HG03342 (cell line): ENCODE measurements at regions not wholly inside any gene's neighbourhood (a gene's known extent, or its start where the extent isn't known, plus 50 kb on each side); places are given as distances from the start of the nearest gene placed in this dataset.
A peak's percentile ranks its signal among the peaks of the same experiment; 100 is the strongest.

Experiments used
- ATAC-seq: cut with Tn5 transposase; IDR thresholded peaks from one replicate; pipeline ENCODE4 v1.9.1; 2021; ENCODE audit warnings: mild to moderate bottlenecking, moderate library complexity; ENCODE audit not compliant: unreplicated experiment

DNA sequence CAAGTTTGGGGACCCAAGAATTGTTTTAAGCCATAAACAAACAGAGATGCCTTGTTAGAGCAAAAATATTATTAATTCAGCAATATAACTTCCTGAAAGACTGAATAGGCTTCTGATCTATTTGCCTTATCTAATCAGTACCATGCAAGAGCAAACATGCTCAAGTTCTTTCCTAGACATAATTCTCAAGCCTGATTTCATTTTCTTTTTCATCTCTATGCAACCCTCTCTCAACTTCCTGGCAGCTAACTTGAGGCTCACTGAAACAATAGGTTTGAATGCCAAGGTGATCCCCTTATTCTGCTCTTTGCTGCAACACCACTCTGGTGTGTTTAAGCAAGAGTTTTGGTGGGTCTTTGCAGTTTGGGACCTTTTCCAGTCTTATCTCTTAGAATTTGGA lies 230.9 kb upstream of the CD96 start:
- ATAC-seq = no peak

DNA sequence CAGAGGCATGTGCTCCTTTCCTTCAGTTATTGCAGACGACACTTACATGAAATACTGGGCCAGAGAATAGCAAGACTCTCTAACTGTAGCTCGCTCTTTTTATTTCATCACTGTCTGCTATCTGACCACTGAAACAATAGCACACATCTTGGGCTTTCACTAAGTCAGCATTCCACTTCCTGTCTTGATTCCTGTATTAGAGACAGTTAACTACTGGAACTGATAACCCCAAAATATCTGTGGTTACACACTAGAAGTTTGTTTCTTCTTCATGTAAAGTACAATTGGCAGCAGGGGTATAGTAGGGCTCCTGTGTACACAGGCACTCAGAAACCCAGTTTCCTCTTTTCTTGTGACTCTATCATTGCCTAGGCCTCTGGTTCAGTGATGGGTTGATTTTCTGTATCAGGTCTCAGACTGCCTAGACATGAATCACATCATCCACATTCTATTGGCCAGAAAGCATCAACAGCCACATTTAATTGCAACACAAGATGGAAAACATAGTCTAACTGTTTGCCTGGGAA lies 230.2 kb upstream of the CD96 start:
- peak; percentile 91 for ATAC-seq

DNA sequence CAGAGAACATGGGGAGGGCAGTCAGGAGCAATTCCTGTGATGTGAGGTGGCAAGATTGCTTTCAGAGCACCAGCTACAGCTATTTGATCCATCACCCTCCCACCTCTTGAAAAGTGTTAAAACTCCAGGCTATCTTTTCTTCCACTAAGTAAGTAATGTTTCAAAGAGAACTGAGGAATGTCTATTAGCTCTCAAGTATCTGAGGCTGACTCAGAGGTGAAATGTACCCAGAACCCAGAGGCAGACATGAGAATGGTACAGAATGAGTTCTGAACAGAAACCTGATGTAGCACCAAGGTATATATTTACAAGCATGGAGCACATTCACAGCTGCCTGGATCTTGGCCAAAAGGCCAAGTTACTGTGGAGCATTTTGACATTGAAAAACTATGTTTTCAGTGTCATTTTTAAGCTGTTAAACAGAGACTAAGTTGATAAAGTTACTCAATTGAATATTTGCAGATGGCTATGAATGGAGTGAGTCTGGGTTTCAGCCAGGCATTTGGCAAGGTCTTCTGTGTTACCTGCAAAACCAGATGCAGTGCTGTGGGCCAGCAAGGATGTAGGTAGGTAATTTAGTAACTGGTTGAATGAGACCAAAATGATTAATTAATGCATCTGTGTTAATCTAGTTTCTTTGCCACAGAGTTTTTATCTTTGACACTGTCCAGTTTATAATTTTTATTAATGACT lies 227.7 kb upstream of the CD96 start:
- no peak for ATAC-seq

DNA sequence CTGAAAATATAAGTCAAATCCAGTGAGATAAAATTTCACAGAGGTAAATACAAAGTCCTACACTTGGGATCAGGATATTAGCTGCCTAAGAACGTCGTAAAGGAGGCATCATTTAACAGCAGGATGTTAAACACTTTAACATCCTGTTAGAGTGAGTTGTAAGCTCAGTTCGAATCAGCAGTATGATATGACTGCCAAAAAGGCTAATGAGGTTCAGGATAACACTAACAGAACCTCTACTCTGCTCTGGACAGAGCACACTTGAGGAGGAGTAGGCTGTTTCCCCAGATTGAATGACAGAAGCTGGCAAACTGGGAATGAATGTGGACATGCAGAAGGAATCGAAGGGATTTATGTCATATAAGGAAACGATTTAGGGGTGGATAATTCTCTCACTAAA lies 227.1 kb upstream of the CD96 start:
- no peak for ATAC-seq

DNA sequence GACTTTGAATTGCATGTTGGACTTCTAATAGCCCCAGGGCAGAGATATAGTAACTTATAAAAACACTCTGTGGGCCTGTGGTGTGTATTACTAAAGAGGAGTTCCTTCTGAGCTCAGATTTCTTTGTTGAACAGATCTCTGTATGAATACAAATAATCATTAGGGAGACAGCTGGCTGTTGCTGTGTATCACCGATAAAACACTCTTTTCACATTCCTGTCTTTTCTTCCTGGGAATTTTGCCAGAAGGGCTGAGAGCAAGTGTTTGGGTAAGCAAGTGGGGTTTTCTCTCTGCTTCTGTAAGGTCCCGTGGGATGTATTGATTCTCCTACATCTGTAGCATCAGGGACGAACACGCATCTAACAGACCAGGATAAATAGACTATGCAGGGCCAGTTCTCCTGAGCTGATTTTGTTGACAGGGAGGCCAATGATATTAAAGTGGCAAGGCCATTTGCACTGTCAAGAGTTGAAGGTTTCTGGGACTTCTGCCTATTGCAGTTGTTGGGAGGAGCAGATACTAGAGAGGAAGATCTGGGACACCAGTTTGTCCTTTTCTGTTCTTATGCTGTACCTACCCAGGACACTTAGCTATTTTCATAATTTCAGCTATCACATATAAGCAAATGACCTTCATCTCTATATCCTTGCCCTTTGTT lies 225.9 kb upstream of the CD96 start:
- no peak for ATAC-seq

DNA sequence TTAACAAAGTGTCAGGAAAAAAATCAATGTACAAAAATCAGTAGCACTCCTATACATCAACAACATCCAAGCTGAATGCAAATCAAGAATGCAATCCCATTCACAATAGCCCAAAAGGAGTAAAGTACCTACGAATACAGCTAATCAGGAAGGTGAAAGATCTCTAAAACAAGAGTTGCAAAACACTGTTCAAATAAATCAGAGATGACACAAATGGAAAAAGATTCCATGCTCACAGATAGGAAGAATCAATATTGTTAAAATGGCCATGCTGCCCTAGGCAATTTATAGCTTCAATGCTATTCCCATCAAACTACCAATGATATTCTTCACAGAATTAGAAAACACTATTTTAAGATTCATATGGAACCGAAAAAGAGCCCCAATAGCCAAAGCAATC lies 223.7 kb upstream of the CD96 start:
- ATAC-seq = no peak

DNA sequence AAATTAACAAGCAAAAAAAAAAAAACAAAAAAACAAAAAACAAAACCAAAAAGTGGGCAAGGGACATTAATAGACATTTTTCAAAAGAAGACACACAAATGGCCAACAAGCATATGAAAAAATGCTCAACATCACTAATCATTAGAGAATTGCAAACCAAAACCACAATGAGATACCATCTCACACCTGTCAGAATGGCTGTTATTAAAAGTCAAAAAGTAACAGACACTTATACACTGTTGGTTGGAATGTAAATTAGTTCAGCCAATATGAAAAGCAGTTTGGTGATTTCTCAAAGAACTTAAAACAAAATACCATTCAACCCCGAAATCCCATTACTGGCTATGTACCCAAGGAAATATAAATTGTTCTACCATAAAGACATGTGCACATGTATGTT lies 222.4 kb upstream of the CD96 start:
- ATAC-seq = no peak

DNA sequence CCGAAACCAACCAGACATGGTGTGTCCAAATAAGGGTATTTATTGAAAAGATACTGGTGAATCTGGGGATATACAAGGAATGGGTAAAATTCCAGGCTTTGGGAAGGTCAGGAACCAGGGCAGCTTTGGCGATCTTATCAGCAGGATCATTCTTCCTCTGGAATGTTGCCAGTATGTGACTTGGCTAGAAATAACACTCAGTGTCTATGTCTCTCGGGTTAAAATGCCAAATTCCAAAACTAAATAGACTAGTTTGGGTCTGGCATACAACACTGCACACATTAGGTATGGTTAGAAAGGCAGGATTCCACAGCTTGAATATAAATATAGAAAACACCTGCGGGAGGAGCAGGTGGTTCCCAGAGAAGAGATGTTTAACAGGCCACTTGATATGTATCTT lies 220.2 kb upstream of the CD96 start:
- no peak for ATAC-seq

DNA sequence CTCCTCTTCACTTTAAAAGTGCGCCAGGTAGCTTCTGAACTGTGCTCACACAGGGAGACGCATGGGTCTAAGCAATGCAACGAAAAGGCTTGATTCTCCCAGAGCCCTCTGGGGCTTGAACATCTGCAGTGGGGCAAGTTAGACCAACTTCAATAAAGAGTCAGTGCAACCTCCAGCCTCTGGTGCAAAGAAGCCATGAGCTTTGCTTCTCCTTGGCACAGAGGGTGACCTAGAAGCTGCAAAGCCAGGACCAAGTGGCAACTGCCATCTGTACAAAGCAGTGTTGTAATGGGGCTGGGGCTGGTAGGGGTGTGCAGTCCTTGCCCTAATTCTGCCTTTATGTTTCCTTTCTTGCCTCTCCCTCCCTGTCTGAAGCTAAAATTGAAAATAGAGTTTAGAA lies 219.0 kb upstream of the CD96 start:
- no peak for ATAC-seq

DNA sequence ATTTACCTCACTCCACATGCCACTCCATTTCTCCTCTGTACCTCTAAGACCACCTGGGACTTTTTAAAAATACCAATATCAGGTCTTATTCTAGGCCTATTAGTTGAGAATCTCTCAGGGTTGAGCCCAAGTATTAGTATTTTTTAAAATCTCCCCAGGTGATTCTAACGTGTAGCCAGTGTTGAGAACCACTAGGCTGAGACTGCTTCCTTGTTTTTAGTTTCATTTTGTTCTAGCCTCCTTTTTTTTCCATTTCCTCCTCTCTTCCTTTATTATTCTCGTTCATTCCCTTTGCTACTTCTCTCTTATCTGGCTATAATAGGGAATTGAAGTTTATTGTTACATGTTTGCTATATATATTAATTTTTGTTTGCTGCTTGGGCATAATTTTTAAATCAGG lies 217.8 kb upstream of the CD96 start:
- ATAC-seq = no peak

DNA sequence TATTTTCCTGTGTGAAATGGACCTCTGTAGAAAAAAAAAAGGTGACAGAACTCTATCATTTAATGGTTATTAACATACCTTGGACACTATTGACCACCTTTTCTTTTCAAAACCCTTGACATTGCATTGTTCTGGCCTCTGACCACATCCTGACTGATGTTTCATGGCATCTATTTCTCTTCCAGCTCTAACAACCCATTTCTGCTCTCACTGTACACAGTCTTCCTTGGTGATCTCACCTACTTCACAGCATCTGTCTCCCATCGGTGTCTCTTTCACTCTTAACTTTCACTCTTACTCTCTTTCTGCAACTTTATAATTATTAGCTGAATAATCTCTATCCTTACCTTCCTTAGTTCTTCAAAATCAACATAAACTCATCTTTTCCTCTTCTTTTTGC lies 217.4 kb upstream of the CD96 start:
- ATAC-seq = peak; percentile 69

DNA sequence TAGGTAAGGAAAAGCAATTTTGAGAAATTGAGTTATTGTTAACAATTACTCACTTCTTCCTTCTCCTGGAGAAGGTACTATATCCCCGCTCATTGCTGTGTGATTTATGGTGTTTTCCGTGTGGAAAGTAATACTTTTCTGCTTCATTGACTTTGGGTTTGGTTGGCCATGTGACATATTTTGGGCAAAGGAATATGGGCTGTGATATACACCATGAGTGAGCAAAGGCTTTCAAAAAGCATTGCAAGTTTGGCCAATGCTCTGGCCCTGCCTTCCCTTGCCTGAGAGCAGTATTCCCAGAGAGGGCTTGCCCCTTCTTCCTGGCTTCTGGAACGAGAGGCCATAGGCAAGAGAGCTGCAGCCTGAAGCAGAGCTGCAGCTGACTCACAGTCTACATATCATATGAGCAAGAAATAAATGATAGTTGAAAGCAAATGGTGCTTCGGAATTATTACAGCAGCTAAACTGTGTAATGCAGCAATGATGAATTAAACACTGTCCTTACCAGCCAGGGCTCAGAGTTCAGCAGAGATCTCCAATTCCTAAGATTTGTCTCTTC lies 216.8 kb upstream of the CD96 start:
- ATAC-seq = no peak

DNA sequence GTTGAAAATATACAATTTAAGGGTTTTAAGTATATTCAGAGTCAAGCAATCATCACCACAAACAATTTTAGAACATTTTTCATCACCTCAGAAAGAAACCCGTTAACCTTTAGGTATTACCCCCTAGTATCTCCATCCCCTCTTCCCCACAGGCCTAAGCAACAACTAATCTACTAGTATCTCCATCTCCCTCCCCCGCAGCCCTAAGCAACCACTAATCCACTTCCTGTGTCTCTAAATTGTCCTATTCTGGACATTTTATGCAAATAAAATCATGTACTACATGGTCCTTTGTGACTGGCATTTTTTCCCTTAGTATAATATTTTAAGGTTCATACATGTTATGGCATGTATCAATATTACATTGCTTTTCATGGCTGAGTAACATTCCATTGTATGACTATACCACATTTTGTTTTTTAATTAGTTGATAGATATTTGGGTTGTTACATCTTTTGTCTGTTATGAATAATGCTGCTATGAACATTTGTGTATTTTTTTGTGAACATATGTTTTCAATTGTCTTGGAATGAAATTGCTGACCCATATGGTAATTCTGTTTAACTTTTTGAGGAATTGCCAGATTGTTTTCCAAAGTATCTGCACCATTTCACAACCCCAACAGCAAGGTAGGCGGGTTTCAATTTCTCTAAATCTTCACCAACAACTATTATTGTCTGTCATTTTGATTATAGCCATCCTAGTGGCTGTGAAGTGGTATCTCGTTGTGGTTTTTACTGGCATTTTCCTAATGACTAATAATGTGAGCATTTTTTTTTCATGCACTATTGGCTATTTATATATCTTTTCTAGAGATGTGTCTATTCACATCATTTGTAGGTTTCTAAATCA lies 215.6 kb upstream of the CD96 start:
- ATAC-seq = peak; percentile 42

DNA sequence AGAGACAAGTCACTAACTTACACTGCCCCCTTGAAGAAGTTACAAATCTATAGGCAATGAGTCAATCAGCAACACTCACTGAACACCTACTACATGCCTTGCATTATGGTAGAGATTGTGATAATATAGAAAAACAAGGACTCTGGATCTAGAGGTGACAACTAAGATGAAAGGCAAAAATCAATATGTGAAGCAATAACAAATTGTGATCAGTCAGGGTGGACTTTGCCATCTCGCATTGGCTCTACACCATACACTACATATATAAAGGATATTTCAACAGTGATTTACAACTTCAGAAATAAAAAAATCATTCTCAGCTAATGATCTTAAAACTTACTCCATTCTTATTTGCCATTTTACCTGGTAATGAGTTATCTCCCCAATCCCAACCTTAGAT lies 210.7 kb upstream of the CD96 start:
- no peak for ATAC-seq

DNA sequence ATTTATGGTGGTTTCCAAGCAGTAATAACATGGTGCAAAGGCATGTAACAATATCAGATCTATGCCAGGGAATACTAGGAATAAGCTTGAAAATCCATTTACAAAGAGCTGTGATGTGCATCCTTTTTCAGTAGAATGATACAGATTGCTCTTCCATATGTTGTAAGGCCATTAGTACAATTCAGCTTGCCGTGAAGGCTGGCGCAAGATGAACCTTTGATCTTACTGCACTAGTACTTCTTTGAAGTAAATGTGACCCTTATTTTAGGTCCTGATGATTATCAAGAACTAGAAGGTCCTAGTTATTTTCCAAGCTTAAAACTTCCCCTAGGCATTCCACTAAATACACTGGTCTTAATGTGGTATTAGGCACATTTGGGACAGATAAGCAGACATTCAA lies 210.1 kb upstream of the CD96 start:
- no peak for ATAC-seq

DNA sequence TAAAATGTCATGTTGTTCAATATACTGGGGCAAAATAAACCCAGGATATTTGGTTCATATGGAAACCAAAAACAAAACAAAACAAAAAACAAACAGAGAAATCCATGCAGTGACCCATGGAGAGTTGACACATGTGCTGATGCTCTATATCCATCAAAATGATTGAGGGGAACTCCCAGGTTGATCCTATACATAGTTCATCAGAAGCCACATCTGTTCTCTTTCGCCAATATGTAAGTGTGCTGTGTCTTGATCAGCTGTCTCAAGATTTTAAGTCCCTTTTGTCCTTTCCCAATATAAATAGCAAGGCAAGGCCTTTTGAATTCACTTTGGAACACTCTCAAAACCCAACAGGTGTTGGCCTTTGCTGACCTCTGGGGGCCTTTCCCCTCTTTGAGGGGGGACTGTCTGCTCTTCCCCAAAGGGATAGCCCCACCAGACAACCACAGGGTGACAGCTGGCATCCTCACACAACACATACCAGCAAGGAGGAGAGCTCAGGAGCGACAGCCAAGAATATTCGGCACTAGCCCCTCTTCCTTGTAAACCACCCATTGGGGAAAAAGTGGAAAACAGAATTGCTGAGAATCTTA lies 209.4 kb upstream of the CD96 start:
- ATAC-seq = no peak

DNA sequence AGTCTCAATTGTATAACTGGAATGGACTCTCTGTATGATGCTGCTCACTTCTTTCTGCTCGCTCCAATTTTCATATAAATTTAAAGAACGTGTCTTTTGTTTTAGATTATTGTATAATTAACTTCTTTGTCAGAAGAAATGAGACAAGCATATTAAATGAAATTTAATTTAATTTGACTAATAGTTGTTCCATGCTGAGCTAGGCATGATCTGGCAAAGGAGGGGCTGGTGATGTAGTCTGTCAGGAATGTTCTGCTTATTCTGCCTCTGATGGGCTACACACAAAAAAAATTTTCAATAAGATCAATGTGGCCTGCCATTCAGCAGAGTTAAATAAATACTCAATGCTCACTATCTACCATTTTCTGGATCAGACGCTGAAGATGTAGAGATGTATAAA lies 208.4 kb upstream of the CD96 start:
- ATAC-seq = no peak

DNA sequence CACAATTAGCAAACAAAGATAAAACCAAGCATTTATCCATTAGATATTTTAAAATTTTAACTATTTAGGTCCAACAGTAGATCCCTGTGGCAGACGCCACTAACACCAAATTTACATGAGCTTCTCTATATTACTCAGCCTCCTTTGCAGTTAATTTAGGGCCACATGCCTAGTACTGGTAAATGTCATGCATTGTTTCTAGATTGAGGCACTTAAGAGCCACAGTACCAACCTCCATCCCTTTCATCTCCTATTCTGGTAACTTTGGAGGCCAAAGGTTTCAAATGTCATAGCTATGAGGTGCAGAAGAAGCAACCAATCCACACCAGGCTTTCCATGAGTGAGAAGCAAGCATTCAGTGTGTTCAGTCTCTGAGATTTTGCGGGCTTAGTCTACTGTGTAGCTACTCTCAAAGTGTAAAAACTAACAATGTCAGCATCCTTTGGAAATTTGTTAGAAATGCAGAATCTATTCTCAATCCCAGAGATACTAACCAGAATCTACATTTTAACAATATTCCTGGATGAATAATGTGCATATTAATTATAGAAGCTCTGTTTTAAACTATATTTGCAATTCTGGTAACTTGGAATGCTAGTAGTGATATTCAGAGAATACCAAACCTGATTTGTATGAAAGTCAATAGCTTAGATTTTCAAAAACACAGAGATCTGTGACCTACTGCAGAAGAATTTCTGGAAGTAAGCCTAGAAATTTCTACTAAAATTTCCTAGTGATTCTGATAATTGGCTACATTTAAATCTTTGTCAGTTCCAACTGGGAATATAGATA lies 206.3 kb upstream of the CD96 start:
- ATAC-seq = peak; percentile 49

DNA sequence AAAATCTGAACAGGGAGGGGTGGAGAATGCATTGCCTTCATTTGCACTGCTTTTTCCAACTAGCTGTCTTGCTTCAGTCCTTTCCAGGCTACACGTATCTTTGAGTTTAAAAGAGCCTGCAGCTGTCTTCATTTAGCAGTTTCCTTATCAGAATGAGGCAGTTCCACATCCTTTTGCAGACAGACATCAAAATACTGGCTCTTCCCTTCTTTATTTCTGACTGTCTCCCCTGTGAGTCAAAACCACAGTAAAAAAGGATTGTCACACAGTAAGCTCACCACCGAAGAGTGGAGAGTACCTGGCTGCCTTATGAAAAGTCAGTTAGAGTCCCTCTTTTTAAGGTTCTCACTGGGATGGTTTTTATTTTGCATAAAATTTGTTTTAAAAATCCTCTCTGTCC lies 205.5 kb upstream of the CD96 start:
- no peak for ATAC-seq

DNA sequence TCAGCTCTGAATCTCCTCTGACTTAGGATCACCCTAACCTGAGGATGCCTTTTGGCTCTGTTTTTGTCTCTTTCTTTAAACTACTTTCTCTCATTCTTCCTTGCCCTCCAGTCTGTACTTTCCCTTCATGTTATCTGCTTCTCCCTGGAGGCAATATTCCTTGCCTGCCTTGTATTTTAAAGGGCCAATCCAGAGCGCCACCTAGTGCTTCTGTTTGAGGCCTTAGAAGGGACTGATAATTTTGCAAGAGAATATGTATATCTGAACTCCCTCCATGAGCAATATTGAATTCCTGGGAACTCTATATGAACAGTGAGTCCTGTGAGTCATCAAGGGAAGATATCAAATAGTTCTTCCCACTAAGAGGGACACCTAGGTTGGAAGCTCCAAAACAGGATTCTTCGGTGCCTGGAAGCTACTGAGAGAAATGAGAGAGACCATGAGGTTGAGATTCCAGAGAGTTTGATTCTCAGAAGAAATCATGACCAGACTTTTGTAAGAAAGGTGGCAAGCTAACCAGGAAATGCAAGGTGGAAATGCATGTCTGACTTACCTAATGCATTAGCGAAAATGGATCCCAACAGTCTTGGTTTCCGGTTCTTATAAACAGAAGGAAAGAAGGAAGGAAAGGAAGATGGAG lies 203.8 kb upstream of the CD96 start:
- ATAC-seq = no peak
